GM10266 (cell line): ENCODE measurements at regions not wholly inside any gene's neighbourhood (a gene's known extent, or its start where the extent isn't known, plus 50 kb on each side); places are given as distances from the start of the nearest gene placed in this dataset.

Experiments
- DNase-seq: peaks from one replicate; pipeline ENCODE4 v3.0.0; 2012; ENCODE audit errors: extremely low spot score
- CTCF ChIP-seq: IDR thresholded peaks from 2 replicates; pipeline ENCODE4 v1.5.1; 2012; ENCODE audit warnings: mild to moderate bottlenecking, low read depth; ENCODE audit not compliant: control insufficient read depth, insufficient read depth; ENCODE audit errors: missing control alignments

DNA sequence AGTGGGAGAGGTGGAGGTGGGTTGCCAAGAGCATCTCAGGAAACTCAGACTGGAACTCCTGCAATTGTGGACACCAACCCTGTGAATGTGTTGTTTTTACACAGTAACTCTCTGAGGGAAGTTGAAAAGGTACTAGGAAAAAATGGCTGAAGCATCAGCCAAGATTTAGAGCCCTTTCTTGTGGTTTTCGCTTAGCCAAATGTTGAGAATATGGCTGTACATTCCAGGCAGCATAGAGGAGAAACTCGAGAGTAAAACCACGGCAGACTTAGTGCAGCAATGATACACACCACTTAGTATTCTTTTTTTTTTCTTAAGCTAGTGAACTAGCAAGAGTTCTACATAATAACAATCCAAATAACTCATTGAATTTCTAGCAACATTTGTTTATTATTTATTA, 309.7 kb upstream of the MTNR1B start:
- DNase-seq, result no peak
- no peak for TF ChIP-seq CTCF

DNA sequence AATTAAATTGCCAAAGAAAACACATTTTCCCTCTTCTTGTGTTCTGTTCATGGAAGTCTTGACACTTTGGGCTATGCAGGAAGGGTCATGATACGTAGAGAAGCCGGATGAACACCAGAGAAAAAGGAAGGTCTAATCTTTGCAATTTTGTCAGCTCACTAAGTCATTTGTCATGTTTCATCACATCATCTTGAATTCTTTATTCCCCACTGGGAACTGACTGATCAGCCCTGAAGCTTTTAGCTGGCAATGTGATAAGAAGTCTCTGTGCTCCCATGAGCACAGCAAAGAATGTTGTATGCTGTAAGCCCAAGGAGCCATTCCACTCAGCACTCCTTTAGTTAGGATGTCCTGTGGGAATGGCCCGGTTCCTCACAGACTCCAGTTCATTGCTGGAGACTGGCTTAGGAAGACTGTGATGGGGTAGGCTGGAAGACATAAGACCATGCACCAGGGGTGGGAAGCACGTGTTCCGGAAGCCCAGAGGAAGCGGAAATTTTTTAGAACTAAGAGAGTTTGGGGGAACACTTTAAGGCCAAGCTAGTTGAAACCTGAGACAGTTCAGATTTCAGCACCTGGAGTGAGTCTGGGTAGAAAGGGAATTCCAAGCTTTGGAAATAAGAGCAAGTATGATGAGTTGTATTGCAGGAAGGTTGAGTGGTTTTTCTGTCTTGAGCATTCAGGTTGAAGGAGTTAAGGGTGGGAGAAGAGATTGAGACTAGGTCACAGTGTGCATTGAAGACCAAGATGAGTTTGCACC, 306.7 kb upstream of the MTNR1B start:
- no peak for DNase-seq
- TF ChIP-seq CTCF, result no peak

GRCh38 chr11:92663539-92663938, 305.9 kb upstream of the MTNR1B start:
- no peak for DNase-seq
- no peak for TF ChIP-seq CTCF

GRCh38 chr11:92667486-92668152, 301.8 kb upstream of the MTNR1B start:
- no peak for TF ChIP-seq CTCF
- no peak for DNase-seq

- no peak for TF ChIP-seq CTCF
- no peak for DNase-seq
Observed at GRCh38 chr11:92670308-92670890, 299.1 kb upstream of the MTNR1B start.

DNA sequence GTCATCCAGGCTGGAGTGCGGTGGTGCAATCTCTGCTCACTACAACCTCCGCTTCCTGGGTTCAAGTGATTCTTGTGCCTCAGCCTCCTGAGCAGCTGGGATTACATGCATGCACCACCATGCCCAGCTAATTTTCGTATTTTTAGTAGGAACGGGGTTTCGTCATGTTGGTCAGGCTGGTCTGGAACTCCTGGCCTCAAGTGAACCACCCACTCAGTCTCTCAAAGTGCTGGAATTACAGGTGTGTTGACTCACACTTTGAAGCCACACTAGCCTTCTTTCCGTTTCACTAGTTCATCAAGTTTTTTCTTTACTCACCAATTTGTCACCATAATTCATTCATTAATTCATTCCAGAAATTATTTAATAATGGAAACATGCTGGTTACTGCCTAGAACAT, 298.4 kb upstream of the MTNR1B start:
- no peak for TF ChIP-seq CTCF
- no peak for DNase-seq

DNA sequence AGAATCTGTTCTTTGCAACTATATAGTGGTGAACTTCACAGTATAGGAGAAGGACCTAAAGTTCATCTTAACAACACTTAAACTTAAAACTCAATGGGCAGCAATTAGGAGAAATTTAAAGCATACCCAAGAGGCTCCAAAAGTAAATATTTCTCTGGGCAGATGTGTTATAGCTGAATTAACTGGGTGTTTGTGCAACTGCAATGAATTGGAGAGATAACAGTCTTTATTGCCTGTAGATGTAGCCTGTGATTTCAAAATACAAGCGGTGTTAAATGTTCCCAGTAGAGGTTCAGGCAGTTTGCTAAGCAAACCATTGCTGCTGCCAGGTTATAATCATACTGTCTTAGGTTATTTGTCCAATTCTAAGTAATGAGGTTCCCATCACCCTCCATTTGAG, 294.1 kb upstream of the MTNR1B start:
- DNase-seq, result no peak
- no peak for TF ChIP-seq CTCF
